HG02610 (cell line): ENCODE measurements at regions not wholly inside any gene's neighbourhood (a gene's known extent, or its start where the extent isn't known, plus 50 kb on each side); places are given as distances from the start of the nearest gene placed in this dataset.
A peak's percentile ranks its signal among the peaks of the same experiment; 100 is the strongest.

ENCODE experiments used
- ATAC-seq: cut with Tn5 transposase; IDR thresholded peaks from one replicate; pipeline ENCODE4 v1.9.1; 2021; ENCODE audit warnings: mild to moderate bottlenecking, moderate library complexity; ENCODE audit not compliant: unreplicated experiment

DNA sequence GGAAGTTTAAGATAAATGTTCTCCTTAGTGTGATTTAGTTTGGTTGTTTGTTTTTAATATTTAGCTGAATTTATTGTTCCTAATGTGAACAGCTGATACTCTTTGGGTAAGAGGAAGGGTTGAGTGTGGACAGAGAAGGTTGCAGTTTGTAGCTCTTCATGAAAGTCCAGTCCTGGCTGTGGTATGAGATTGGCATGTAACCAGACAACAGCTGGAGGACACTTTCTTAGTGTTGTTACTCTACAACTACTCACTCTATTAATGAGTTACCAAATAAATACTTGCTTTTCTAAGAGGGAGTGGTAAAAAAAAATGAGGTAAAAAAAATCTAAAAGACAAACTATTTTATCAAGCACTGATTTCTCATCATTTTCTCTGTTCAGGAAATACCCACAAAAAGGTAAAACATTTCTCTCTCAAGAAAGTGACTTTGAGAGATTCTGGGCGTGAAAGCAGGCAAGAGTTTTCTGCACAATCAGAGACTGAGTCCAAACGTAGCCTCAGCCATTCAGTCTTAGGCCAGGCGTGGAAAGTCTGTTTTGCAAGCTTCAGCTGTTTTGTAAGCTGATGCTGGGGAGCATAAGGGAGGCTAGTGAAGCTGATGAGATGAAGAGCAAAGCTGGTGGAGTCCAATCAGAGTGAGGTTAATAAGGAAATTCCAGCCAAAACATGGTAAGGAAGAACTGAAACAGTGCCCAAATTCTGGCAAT, 138.5 kb upstream of the ARPP21 start:
- ATAC-seq, result no peak

DNA sequence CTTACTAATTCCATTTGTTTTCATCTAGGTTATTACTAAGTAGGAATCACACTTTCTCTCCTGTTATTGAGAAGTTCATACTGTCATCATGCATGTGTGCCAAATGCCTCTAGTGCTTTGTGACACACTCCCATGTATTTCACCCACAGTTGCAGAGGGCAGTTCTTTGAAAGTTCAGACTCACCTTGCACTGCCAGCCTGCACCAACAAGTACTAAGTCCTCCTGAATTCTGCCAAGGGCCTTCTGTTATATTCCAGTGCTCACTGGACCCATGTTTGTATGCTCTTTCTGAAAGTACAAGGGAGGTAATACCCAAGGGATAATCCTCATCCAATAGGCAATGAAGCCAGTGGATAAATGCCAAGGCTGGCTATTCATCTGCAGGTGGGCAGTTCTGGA, 136.6 kb upstream of the ARPP21 start:
- no peak for ATAC-seq

DNA sequence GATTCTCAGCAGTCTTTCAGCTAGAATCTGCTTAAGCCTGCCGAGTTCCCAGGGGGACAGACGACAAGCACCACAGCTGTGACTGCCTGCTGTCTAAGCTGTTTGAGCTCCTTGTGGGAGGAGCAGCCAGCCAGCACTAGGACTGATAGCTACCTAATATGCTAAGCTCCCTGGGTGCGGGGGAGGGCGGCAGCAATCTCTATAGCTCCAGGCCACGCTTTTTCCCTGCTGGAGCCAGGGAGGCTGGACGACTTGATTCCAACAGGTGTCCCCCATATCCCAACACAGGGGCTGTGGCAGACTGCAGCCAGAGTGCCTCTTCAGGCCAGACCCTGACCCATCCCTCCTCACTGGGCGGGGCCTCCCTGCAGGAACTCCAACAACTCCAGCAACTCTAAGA, 134.1 kb upstream of the ARPP21 start:
- no peak for ATAC-seq

DNA sequence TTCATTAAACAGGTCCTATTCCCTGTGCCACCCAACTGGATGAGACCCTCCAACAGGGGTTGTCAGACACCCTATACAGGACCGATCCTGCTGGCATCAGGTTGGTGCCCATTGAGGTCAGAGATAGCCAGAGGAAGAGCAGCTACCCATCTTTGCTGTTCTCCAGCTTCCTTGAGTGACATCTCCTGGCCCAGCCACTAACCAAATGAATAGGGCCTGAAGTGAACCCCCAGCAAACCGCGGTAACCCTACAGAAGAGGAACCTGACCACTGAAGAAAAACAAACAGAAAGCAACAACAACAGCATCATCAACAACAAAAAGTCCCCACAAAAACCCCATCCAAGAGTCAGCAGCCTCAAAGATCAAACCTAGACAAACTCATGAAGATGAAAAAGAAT, 133.6 kb upstream of the ARPP21 start:
- ATAC-seq, result peak; percentile 85

DNA sequence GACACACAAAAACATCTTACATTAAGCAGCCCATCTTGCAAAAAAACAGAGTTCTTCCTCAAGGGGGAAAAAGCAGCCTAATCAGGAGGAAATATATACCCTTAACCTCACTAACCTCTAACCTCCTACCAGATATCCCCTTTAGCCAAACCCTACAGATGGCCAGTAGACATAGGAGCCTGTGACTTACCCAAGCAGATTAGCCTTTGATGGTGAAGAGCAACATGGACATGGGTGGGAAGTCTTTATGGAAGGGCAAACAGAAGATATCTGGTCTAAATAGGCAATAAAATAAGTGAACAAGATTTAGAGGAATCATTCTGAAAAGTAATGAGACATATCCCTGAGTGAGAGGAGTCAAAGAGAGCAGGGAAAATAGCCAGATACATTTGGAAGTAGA, 119.4 kb upstream of the ARPP21 start:
- ATAC-seq, result no peak

DNA sequence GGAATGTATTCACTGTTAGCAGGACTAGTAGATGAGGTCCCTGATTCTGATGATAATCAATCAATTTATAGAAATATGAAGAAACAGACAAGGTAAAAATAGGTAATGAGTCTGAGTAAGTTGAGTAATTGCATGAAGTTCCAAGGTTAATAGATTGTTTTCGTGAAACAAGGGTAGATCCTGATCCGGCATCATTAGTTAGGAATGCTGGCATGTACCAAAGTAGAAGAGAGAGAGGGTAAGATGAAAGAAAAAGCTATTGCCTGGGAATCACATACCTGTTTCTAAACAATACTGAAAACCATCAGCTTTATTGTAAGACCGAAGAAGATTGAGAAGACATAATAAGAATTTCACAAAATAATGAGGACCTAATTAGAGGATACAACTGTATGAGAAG, 118.1 kb upstream of the ARPP21 start:
- no peak for ATAC-seq

DNA sequence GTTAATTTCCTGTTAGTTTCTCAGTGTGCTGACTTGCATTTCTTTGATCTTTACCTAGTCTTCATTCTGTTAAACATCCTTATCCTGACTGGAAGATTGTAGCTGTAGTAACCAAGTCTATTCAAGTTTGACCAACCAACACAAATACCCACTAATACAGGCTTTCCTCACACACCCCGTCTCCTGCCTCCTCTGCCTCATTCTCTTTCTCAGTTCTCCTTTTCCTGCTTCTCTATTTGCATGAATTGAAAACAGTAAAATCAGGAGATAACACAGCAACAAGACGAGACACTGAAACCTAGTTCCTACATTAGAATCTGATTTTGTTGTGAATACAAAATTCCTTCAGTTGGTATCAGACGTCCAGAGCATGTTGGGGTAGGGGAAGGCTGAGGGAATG, 116.9 kb upstream of the ARPP21 start:
- ATAC-seq, result peak; percentile 59

DNA sequence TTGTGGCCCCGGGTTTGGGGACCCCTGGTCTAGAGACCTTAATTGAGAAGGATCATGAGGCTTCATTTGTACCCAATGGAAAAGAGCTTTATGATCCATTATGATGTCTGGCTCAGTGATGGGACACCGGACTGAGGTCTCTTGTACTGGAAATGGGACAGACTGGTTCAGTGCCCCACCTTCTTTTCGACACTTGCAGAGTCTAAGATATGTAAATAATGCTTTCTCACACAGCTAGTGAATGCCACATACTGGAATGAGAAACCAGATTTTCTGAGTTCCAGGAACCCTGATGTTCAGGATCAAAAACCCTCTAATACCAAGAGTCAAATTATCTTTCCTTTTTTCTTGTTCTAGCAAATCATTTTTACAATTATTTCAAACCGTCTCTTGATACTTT, 116.3 kb upstream of the ARPP21 start:
- no peak for ATAC-seq

DNA sequence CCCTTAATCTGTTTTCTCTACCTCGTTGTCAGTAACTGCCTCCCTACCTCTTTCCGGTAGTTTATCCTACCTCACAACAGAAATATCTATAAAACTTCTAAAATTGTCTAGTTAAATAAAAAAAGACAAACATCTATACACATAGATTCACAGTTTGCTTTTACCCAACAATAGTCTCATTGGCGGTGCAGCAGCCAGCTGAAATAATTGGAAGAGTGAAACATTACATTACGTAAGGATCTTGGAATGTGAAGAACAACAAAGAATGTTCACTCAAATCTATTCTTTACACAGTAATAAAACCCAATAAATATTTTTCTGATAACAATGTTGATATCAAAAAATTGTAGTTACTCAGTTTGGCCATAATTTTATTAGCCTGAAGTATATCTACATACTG, 115.5 kb upstream of the ARPP21 start:
- no peak for ATAC-seq

DNA sequence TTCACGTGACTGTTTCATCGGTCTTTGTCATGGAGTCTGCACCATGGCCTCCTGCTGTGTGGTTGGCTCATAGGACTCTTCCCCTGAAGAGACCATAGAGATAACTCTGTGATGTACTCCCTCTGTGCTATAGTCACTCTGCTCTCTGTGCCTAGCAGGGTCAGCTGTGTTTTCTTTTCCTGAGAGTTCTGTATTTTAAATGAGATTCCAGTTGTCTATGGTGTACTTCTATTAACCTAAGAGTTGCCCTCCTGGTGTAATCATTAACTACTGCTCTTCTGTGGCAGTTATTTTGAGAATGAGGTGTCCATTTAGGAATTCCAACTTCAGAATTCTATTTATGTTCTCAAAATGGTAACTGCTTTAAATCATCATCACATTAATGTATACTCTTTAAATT, 114.5 kb upstream of the ARPP21 start:
- no peak for ATAC-seq

DNA sequence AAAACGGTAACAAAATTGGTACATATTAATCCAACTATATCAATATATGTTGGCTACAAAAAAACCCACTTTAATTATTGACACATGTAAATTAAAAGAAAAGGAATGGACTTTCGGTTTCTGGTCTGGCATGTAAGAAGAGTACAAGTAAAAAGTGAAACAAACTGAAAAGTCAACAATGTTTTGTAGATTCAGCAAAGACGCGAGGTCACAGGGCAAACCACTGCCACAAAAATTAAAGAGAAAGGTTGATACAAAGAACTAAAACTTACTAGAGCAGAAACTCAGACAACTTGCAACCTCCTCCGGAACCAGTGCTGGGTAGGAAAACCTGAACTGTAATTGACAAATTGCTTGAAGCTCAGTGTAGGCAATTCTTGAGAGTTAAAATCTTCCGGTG, 110.6 kb upstream of the ARPP21 start:
- no peak for ATAC-seq

DNA sequence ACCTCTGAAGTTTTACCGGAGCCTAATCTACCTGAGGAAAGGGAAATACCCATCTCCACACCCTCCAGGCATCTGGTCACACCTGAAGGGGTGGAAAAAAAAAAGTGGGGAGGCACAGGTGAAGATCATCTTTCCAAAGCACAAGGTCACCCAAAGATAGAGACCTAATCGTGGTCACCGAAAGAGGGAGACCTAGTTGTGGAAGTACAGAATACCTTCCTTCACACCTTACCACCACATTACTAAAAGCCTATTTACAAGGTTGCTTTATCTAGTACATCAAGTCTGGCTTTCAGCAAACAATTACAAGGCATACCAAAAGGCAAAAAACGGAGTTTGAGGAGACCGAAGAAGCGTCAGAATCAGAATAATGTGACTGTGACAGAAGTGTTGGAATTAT, 110.0 kb upstream of the ARPP21 start:
- ATAC-seq, result no peak

DNA sequence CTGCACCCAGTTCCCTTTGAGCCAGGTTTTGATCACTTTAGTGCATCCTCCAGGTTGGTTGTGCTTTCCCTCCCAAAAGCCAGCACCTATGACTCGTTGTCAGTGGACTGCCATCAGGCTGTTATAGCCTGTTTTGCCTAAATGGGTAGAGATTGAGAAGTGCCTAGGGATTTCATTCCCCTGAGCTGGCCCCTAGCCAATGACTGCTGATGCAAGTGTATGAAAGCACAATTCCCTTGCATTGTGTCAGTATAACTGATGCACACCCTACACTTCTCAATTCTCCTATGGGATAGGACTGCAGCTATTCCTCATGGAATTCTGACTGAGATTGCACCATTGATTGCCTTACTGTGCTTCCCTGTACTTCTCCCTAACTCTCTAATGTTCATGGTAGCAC, 102.1 kb upstream of the ARPP21 start:
- no peak for ATAC-seq

DNA sequence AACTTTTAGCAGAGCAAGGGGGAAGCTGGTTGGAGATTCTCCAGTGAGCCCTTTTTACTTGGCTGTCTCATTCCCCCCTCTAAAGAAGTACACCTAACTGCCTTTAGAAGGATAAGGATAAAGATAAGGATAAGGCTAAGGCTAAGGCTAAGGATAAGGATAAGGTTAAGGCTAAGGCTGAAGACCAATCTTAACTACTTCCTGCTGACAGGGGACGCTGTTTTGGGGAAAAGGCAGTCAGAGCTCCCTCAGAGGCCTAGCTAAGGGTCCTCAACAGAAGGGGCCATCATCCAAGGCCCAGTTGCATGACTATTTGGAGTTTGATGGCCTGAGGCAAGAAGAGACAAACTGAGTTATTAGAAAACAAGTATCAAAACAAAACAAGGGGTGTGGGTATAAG, 94.3 kb upstream of the ARPP21 start:
- no peak for ATAC-seq

DNA sequence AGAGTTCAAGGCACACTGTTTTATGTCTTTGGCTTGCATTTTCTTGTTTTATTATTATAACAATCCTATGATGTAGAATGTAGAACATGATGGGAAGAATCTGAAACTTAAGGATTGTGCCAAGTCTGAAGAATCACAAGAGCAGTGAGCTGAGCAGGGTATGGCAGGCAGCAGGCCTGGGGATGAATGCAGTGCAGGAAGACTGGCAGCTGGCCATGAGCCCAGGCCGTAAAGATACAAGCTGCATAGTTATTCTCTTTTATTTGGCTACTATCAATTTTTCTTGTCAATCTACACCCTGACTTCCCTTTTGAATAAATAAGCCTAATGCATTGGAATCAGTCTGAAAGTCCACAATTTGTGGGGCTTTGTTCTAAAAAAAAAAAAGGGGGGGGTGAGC, 89.6 kb upstream of the ARPP21 start:
- no peak for ATAC-seq

DNA sequence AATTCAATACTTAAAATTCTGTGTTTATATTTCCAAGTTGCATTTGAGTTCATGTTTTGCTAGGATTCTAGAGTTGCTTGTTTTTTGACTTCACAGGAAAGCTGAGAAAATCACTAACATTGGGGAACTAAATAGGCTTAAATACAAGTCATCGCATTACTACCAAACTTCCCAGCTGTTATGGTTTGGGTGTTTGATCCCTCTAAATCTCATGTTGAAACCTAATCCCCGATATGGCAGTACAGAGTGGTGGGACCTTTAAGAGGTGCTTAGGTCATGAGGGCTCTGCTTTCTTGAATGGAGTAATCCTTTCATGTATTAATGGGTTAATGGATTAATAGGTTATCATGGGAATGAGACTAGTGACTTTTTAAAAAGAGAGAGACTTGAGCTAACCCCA, 77.2 kb upstream of the ARPP21 start:
- ATAC-seq, result no peak

DNA sequence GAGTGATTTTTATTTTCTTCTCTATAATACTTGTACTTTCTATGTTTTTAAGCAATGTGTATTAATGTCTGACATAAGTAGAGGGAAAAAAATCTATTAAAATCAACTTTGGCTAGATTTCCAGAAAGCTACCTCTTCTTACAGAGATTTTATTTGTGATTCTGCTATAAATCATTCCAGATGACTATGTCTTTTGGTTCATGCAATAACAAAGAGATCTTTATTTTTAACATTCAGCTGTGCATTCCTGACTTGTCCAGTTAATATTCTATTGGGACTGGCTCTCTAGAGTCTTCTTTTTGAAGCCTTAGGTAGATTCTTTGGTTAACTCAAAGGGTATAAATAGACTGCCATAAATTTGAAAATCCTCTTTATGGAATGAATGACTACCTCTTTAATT, 74.3 kb upstream of the ARPP21 start:
- no peak for ATAC-seq
